Pancreas (tissue), 10 donors: ENCODE measurements at regions not wholly inside any gene's neighbourhood (a gene's known extent, or its start where the extent isn't known, plus 50 kb on each side); places are given as distances from the start of the nearest gene placed in this dataset.

Experiments used
- ATAC-seq, 4 donors: fragments of 200-7000 bp; cut with Tn5 transposase; one replicate each; pipeline versions ENCODE4 v1.8.0 to v1.9.1; 2020; ENCODE audit warnings: mild to moderate bottlenecking in 4 of 4, moderate library complexity in 4 of 4
- DNase-seq, 6 donors: peaks; one replicate each; pipeline ENCODE4 v3.0.0-alpha.2; 2020
- FAIRE-seq: peaks from 2 replicates; lab custom pipeline; 2012; peaks lifted over from hg19 to GRCh38; lab: Jason Lieb, UNC
- H3K27ac ChIP-seq, 4 donors: fragments of 200-600 bp; sonication (generic); 1 replicate in 3 of 4; 2 replicates in 1 of 4; pipeline versions ENCODE4 v1.5.0 to v1.8.0; 2020
- H3K27me3 ChIP-seq, 4 donors: fragments of 200-600 bp; one replicate each; pipeline ENCODE4 v1.8.0; 2021
- H3K36me3 ChIP-seq, 3 donors: fragments of 200-600 bp; sonication (generic) in 1 of 3; one replicate each; pipeline versions ENCODE4 v1.5.0 to v1.8.0; 2020 to 2021
- H3K4me1 ChIP-seq, 3 donors: fragments of 200-600 bp; one replicate each; pipeline ENCODE4 v1.8.0; 2021
- H3K4me3 ChIP-seq, 4 donors: fragments of 200-600 bp; sonication (generic) in 2 of 4; one replicate each; pipeline versions ENCODE4 v1.5.0 to v1.8.0; 2020 to 2021
- H3K9me3 ChIP-seq, 4 donors: fragments of 200-600 bp; one replicate each; pipeline ENCODE4 v1.8.0; 2021
- WGBS, 2 donors: extraction: QIAGEN DNeasy Blood & Tissue Kit; methylation state at CpG; one replicate each; pipeline ENCODE4 v1.1.7; 2013; 5-methylcytosine and 5-hydroxymethylcytosine counted together
- intact Hi-C, 3 donors: fragments of 100-400 bp; cut with DNase I; formaldehyde crosslinking; loops; one replicate each; pipeline versions ENCODE4 v1.11.1 to v1.14.2; 2022
- TF ChIP-seq, protein P1 (sequence below), 4 donors: fragments of 200-600 bp; sonication (generic) in 3 of 4; IDR thresholded peaks; one replicate each; pipeline versions ENCODE4 v1.5.0 to v1.8.0; 2021; ENCODE audit warnings: antibody characterized with exemption in 4 of 4
- donor health status: healthy with polysubstance abuse.
- donor health status: DM: no; HTN: no; CAD: no; lungs with moderate emphysema.
- donor health status: DM: no; HTN: no; CAD: no.
- donor health status: control.
- donor health status: control.
- donor health status: Bipolar disorder and iron deficiency.
- donor health status: DM: yes; HTN: yes; CAD: no.
- donor health status: DM: no; HTN: no; CAD: no.
- donor health status: DM: no; HTN: no; CAD: no.
- donor health status: DM: yes; HTN: yes; CAD: no.

GRCh38 chr18:72155327-72155726 lies 388.8 kb downstream of the CBLN2 start:
- H3K4me3 ChIP-seq: no peak overlapping the region
- TF ChIP-seq, protein P1, sequence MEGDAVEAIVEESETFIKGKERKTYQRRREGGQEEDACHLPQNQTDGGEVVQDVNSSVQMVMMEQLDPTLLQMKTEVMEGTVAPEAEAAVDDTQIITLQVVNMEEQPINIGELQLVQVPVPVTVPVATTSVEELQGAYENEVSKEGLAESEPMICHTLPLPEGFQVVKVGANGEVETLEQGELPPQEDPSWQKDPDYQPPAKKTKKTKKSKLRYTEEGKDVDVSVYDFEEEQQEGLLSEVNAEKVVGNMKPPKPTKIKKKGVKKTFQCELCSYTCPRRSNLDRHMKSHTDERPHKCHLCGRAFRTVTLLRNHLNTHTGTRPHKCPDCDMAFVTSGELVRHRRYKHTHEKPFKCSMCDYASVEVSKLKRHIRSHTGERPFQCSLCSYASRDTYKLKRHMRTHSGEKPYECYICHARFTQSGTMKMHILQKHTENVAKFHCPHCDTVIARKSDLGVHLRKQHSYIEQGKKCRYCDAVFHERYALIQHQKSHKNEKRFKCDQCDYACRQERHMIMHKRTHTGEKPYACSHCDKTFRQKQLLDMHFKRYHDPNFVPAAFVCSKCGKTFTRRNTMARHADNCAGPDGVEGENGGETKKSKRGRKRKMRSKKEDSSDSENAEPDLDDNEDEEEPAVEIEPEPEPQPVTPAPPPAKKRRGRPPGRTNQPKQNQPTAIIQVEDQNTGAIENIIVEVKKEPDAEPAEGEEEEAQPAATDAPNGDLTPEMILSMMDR (IDR thresholded peaks at IDR 0.05): no peak
- no peaks in the 10 kb centered on the region for H3K9me3 ChIP-seq
- no peaks in the 10 kb centered on the region for H3K27me3 ChIP-seq
- FAIRE-seq: no peak
- intact Hi-C loops: no loop called here
- no peak for ATAC-seq
- no peaks in the 10 kb centered on the region for H3K4me1 ChIP-seq
- 23 to 25% methylated on average over 5 of the region's 5 CpGs for WGBS, 2 donors
- H3K36me3 ChIP-seq: no peaks in the 10 kb centered on the region
- H3K27ac ChIP-seq: no peak overlapping the region
- no peak for DNase-seq

DNA sequence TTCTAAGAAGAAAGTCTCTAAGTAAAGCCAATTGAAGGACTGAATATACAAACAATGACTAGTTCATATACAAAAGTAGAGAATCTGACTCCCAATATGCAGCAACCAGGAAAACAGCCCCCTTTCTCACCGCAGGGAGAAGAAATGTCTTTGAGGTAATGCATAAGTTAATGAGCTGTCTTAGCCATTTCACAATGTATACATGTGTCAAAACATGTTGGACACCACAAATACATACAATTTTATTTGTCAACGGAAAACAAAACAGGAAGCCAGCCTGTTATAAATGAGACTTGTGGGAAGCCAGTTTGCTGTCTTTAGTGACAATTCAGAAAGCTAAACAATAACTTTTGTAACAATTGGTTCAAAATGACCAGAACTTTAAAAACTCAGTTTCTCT lies 389.2 kb downstream of the CBLN2 start:
- TF ChIP-seq, protein P1 (IDR thresholded peaks at IDR 0.05): no peak
- no peak for FAIRE-seq
- no peaks in the 10 kb centered on the region for H3K36me3 ChIP-seq
- no peaks in the 10 kb centered on the region for H3K27me3 ChIP-seq
- H3K9me3 ChIP-seq: no peaks in the 10 kb centered on the region
- intact Hi-C loops: no loop called here
- 47 to 50% methylated on average over 2 of the region's 2 CpGs for WGBS, 2 donors
- no peak overlapping the region for H3K4me3 ChIP-seq
- no peak for ATAC-seq
- no peak overlapping the region for H3K27ac ChIP-seq
- H3K4me1 ChIP-seq: no peaks in the 10 kb centered on the region
- DNase-seq: no peak

DNA sequence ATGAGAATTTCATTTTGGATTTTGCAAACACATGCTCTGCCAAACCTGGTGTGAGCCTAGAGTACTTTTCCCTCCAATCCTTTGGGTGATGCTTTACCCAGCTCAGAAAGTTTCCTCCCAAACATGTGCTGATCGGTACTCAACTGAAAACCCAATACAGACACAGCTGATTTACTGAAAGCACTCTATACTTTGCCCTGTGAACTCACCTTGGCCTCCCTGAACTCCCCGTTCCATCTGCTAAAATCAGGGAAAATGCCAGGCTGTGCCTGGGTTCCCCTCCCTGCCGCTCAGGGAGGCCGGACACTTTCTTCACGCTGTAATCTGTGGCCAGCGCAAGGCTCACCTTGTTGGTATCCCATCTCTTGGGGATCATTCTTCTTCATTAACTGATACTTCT lies 391.2 kb downstream of the CBLN2 start:
- Histone ChIP-seq H3K4me1 (no peaks in the 10 kb centered on the region), H3K27me3 (no peaks in the 10 kb centered on the region), H3K4me3 (no peak overlapping the region), H3K36me3 (no peaks in the 10 kb centered on the region), H3K27ac (no peak overlapping the region), H3K9me3 (no peaks in the 10 kb centered on the region)
- WGBS, 2 donors: 76 to 89% methylated on average over 6 of the region's 6 CpGs
- TF ChIP-seq, protein P1 (IDR thresholded peaks at IDR 0.05): no peak
- FAIRE-seq (no peak), DNase-seq (no peak), ATAC-seq (no peak)
- intact Hi-C loops: no loop called here

GRCh38 chr18:72147830-72148229 lies 396.3 kb downstream of the CBLN2 start:
- H3K9me3 ChIP-seq: no peaks in the 10 kb centered on the region
- H3K27ac ChIP-seq: no peak overlapping the region
- TF ChIP-seq, protein P1 (IDR thresholded peaks at IDR 0.05): no peak
- no peak overlapping the region for H3K4me3 ChIP-seq
- no peak for ATAC-seq
- WGBS, 2 donors: 60 to 73% methylated on average over 3 of the region's 3 CpGs
- intact Hi-C loops: no loop called here
- DNase-seq: no peak
- no peaks in the 10 kb centered on the region for H3K27me3 ChIP-seq
- no peak for FAIRE-seq
- H3K4me1 ChIP-seq: no peaks in the 10 kb centered on the region
- H3K36me3 ChIP-seq: no peaks in the 10 kb centered on the region

- H3K4me1 ChIP-seq: no peaks in the 10 kb centered on the region
- H3K4me3 ChIP-seq: no peak overlapping the region
- no peak overlapping the region for H3K27ac ChIP-seq
- no peaks in the 10 kb centered on the region for H3K27me3 ChIP-seq
- 42 to 60% methylated on average over 8 of the region's 8 CpGs for WGBS, 2 donors
- no peak for FAIRE-seq
- no peak for DNase-seq
- H3K36me3 ChIP-seq: no peaks in the 10 kb centered on the region
- intact Hi-C loops: no loop called here
- ATAC-seq: no peak
- no peaks in the 10 kb centered on the region for H3K9me3 ChIP-seq
- TF ChIP-seq, protein P1 (IDR thresholded peaks at IDR 0.05): no peak
Observed at GRCh38 chr18:72140007-72140406, 404.1 kb downstream of the CBLN2 start.
